IMR-90 (cell line): ENCODE measurements at regions not wholly inside any gene's neighbourhood (a gene's known extent, or its start where the extent isn't known, plus 50 kb on each side); places are given as distances from the start of the nearest gene placed in this dataset.

Experiments used
- CTCF ChIP-seq: conservative IDR thresholded peaks from 2 replicates; pipeline ENCODE4 v1.5.1; 2012; ENCODE audit warnings: mild to moderate bottlenecking, low read depth, low read length, improper control_type of control experiment
- POLR2A ChIP-seq: IDR thresholded peaks from 2 replicates; pipeline ENCODE4 v1.6.1; 2012; ENCODE audit warnings: mild to moderate bottlenecking, low read depth, low read length
- RAD21 ChIP-seq: IDR thresholded peaks from 2 replicates; pipeline ENCODE4 v1.6.1; 2012; ENCODE audit warnings: low read length, improper control_type of control experiment

- TF ChIP-seq CTCF (no peak), POLR2A (no peak), RAD21 (no peak)
These were observed 50.7 kb downstream of the ARHGAP35 start for GRCh38 chr19:46911456-46911855.
